GM12874 (cell line): ENCODE measurements at regions not wholly inside any gene's neighbourhood (a gene's known extent, or its start where the extent isn't known, plus 50 kb on each side); places are given as distances from the start of the nearest gene placed in this dataset.

ENCODE experiments used
- TF ChIP-seq, protein P1 (sequence below): IDR thresholded peaks from 2 replicates; pipeline ENCODE4 v1.5.1; 2011; ENCODE audit warnings: low read depth, mild to moderate bottlenecking, control low read depth, low read length, moderate library complexity; ENCODE audit not compliant: insufficient read depth

DNA sequence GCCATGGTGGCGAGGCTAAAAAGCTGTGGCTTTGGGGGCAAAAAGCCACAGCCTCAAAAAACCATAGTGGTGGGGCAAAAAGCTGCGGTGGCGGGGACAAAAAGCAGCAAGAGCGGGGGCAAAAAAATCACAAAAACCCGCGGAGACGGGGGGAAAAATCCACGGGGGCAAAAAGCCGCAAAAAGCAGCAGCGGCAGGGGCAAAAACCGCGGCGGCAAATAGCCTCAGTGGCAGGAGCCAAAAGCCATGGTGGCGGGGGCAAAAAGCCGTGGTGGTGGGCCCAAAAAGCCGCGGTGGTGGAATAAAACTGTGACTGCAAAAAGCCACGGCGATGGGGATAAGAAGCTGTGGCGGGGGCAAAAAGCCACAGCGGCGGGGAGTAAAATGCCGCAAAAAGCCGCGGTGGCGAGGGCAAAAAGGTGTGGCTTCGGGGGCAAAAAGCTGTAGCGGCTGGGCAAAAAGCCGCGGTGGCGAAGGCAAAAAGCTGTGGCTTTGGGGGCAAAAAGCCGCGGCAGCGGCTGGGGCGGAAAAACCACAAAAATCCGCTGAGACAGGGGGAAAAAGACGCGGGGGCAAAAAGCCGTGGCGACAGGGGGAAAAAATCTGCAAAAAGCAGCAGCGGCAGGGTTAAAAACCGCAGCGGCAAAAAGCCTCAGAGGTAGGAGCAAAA lies 526.6 kb downstream of the ZNF33B start:
- TF ChIP-seq, protein P1, sequence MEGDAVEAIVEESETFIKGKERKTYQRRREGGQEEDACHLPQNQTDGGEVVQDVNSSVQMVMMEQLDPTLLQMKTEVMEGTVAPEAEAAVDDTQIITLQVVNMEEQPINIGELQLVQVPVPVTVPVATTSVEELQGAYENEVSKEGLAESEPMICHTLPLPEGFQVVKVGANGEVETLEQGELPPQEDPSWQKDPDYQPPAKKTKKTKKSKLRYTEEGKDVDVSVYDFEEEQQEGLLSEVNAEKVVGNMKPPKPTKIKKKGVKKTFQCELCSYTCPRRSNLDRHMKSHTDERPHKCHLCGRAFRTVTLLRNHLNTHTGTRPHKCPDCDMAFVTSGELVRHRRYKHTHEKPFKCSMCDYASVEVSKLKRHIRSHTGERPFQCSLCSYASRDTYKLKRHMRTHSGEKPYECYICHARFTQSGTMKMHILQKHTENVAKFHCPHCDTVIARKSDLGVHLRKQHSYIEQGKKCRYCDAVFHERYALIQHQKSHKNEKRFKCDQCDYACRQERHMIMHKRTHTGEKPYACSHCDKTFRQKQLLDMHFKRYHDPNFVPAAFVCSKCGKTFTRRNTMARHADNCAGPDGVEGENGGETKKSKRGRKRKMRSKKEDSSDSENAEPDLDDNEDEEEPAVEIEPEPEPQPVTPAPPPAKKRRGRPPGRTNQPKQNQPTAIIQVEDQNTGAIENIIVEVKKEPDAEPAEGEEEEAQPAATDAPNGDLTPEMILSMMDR = no peak

DNA sequence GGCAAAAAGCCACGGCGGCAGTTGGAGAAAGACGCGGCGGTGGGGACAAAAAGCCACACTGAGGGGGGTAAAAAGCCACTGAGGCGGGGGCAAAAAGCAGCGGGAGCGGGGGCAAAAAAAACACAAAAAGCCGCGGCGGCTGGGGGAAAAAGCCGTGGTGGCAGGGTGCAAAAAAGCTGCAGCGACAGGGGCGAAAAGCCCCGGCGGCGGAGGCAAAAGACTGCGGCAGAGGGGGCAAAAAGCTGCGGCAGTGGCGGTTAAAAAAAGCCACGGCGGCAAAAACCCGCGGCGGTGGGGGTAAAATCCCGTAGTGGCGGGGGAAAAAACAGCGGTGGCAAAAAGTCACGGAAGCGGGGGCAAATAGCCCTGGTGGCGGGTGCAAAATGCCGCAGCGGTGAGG lies 527.3 kb downstream of the ZNF33B start:
- TF ChIP-seq, protein P1 = no peak
